Suppressor macrophage treated with lipopolysaccharide for 4 hours (primary cell): ENCODE measurements at regions not wholly inside any gene's neighbourhood (a gene's known extent, or its start where the extent isn't known, plus 50 kb on each side); places are given as distances from the start of the nearest gene placed in this dataset.
"Not testable (repeated sequence)": the region's sequence is repeated elsewhere in the genome, so short reads cannot be mapped to it uniquely, and the experiment has no call there.

Source experiments
- DNase-seq: peaks from one replicate; pipeline ENCODE4 v3.0.0-alpha.2; 2020

DNA sequence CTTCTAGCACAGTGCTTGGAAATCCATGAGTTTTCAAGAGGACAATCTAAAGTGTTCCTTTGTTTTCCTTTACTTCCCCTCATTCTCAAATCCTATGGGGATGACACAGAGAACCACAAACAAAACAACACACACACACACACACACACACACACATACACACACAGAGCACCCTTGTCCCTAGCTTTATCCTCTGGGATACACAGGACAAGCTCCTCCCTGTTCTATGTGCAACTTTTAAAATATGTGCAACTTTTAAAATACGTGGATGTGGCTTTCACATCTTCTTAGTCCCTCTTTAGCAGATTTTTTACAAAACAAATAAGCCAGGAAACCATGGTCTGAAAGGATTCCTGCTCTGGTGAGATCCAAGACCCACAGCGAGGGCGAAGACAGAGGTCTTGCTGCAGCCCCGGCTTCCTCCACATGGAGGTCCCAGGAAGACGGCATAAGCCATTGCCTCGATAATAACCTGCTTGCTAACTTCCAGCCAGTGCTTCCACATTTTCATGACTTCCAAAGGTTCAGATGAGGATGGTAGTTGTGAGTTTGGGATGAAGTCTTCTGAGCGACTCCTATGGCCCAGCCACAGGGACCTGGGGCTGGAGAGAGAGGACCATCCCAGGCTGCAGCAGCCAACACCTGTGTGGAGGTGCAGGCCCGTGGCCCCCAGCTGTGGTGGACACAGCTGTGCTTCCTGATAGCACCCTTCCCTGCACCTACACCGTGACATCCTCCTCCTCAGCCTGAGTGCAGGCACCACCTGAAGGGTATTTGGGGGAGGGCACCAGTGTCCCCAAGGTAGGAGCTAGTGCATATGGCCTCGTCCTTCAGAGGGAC lies 62.8 kb upstream of the CD93 start:
- DNase-seq: no peak

DNA sequence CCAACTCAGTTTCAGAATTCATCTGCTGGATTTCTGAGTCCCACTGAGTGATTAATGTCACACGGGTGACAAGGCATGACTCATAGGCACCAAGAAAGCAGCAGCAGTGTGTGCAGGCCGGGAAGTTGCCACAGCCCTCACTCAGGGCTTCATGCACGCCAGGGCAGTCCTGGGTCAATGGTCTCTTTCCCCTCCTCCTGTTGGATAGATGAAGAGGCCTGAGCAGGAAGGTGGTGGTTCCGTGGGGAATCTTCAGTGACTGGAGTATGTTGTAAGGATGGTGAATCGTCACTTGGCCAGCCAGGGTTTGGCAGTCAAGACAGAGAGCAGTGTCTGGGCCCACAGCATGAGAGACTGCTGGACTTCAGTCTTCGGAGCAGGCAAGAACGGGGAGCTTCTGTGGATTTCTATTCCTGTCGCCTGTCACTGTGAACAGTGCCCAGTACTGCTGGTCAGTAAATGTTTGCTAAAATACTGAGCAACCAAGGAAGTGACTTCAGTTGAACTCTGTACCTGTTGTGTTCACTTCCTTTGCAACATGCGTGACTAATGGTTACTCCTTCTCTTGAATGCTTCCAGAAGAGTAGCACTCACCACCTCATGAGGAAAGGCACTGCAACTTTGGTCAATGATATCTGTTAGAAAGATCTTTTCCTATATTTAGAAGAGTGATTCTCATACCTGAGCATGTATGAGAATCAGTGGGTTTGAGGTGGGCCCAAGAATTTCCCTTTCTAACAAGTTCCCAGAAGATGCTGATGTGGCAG lies 62.0 kb upstream of the CD93 start:
- DNase-seq: peak; percentile 97

DNA sequence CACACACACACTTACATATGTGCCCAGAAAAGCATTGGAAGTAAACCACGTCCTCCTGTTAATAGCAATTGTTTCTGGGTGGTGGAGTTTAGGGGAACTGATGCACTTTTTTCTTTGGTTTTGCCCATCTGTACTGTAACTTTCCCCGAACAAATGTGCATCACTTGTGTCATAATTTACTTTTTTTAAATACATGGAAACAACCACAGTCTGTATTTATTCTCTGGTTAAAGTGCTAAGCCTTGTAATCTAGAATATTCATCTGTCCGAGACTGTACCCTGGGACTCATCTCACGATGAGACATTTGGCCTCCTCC lies 61.5 kb upstream of the CD93 start:
- DNase-seq: no peak

DNA sequence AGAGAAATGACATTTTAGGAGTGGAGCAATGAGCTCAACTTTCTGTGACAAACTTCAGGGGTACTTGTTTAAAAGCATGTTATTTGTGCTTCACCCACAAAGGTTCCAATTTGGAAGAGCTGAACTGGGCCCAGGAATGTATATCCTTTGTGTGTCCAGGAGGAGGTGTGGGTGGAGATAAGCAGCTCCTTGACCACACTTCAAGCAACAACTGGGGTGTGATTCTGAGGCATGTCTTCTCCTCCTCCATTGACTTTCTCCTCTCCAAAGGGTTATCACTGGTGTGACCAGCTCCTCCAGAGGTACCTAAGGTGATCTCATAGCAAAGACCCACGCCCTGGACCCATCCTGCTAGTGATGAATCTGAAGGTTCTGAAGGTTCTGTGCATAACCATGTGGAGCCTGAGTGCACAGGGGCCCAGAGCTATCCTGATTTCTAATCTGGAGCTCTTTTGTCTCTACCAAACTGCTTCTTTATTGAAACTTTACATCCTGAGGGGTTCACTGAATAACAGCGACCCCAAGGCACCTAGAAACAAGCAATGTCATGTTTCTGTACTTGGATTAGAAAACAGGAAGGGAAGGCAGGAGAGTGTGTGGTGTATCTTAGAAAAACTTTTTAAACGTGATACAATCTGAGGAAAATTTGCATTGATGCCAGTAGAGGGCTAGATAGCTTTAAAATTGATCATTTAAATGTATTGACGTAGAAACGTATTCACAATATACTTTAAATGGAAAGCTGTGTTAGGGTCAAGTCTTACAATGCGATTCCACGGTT lies 60.9 kb upstream of the CD93 start:
- no peak for DNase-seq

DNA sequence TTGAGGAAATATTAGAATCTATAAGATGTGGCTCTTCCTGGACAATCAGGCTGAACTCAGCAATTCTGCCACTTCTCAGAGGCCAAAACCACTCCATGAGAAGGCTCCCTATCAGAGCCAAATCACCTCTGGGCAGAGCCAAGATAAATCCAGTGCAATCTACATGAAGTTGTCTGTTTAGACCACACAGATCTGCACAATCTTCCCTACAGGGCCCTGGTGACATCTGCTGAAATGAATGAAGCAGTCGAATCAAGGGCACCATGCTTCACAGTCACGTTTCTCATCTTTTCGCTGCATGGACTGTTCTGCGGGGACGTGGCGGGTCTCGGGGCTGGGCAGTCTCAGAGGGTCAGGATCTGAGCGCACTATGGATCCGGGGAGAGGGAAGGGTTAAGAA lies 60.1 kb upstream of the CD93 start:
- no peak for DNase-seq

DNA sequence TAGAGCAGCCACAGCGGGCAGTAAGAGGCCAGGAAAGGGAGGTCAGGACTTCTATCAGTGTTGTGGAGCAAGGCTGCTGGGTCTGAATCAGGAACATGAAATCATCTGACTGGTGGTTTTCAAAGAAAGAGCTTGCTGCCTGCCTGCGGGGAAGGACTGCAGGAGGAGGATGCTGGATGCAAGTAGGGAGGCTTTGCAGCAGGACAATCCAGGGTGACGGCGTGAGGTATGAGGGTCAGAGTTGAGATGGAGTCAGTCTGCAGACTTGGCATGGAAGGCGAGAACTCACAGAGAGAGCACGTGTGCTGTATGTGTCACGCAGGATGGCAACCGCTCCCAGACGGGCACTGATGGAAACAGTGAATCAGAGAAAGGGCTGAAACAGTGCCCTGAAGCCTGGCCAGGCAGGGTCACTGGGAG lies 59.2 kb upstream of the CD93 start:
- DNase-seq: peak; percentile 86

DNA sequence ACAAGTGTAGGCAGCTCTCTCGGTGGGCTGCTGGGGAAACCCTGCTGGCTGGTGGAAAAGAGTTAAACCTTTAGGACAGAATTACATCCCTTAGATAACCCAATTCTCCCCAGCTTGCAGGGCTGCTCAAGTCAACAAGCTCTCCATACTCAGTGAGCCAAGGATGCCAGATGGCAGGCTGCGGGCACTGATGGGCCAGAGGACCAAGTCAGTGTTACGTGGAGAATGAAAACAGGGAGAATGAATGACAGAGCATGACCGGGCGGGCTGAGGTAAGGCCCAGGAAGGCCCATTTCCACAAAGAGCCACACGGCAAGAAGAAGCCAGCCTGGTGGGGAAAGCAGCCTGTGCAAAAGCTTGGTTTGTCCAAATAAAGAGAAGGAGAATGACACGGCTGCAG lies 58.7 kb upstream of the CD93 start:
- no peak for DNase-seq

DNA sequence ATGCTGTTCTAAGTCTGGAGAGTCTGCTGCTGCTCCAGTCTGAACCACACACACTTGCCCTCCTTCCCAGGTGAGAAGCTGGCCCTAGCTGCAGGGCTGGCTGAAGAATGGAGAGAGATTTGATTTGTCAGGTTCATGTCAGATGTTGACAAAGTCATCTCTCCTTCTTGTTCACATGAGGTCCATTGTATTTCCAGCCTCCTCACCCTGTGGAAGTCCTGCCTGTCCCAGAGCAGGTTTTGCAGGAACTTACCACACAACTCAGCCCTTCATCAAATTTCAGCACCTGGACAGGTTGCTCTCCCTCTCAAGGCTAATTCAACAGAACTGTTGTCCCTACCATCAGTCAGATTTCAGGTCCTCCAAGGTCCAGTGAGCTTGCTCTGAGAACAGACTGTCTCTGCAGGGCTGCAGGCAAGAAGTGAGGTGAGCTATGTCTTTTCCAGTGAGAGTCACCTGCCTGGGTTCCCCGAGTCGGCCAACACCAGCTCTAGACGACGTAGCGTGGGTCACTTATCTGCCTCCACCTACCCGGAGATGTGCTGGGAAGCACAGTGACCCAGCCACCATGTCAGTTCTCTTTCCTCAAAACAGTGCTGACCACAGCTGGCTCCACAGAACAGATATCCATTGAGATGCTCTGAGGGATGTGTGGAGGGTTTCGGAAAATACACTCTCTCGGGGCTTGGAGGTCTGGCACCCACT lies 58.0 kb upstream of the CD93 start:
- no peak for DNase-seq

DNA sequence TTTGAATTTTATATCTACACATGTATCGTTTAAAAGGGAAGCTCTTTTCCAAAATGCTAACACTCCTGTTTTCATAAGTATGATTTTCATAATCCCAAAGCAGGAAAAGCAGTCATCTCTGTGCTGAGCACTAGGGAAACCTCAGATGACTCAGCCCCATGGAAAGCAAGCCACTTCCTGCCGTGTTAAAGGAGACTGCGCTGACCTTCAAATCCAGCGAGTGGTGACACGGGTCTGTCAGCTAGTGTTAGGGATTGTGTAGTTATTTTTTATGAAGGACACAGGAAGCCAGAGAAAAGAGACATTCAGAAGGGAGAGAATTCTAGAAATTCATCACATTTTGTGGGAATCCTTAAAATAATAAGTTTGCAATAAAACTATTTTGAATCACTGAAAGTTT lies 57.0 kb upstream of the CD93 start:
- peak; percentile 94 for DNase-seq

DNA sequence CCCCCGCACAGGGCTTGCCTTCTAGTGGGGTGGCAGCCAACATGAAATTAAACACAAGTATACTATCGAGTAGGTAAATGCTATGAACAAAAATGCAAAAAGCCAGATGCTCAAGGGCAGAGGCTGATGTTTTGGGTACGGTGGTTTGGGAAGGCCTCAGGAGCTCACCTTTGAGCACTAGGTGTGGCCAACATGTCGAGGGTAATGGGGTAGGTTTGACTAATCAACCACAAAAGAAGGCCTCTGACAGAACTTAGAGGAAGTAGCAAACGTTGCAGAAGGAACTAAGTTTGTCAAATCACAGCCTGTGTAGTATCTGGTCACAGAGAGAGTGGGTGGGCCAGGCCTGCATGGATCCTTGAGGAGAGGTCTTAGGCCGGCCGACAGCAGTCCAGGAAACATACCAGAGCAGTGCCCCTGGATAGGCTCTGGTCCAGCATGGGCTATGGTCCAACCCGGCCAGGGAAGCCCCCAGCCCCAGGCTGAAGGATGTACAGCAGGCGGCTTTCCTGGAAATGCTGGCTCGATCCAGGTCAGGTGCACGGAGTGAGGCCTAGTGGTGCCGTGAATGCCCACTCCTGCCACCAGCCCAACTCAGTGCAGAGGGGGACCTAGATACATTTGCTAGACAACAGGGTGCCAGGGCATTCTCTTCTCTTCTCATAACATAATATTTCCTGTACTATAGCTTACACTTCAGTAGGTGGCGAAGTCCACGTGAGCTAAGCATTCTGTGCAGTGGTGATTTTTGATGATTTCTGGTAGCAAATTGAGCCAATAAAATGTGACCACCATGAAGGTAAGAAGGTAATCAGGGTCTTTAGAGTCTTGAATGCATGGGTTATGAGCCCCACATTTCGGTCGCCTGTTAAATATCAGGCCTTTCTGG lies 56.3 kb upstream of the CD93 start:
- peak; percentile 79 for DNase-seq

DNA sequence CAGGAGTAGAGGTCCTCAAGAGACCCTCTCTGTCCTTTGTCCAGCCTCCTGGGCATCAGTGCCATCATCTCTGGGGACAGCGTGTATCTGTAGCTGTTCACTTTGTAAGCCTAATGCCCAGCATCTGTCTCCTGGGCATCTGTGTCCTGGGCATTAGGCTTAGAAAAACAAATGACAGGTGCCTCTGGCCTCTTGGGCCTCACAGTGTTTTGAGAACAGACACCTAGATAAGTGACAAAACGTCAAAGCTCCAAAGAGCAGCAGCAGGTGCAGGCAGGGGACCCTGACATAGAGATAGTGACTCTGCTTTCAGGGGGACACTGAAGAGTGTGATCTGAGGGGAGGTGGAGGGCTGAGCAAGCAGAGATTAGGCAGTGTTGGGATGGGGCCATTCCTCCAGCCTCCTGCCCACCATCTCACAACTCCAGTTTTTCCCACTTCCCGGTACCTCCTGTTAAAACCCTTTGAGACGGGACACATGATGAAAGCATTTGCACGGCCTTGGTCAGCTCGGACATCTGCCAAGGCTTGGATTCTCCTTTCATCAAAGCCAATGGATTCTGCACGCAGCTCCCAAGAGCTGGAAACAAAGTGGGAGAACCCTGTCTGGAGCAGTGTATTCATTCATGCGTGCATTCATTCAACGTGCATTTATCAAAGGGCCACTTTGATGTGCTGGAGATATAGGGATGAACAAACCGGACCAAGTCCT lies 55.5 kb upstream of the CD93 start:
- no peak for DNase-seq

DNA sequence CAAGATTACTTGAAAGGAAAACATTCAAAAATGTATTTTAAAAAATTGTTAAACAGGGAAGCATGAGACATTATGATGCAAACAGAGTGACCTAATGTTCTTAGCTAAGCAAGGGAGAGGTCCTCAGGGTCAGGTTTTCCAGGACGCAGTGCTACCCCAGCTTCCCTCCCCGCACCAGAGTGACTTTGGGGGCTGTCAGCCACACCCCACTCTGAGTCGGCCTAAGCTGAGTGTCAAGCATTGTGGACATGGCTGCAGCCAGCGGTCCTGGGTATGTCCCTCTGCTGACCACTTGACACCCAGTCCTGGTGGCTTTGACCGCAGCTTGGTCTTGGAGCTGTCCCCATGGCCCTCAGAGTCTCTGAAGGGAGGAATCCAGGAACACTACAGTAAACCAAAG lies 54.9 kb upstream of the CD93 start:
- DNase-seq: peak; percentile 75

DNA sequence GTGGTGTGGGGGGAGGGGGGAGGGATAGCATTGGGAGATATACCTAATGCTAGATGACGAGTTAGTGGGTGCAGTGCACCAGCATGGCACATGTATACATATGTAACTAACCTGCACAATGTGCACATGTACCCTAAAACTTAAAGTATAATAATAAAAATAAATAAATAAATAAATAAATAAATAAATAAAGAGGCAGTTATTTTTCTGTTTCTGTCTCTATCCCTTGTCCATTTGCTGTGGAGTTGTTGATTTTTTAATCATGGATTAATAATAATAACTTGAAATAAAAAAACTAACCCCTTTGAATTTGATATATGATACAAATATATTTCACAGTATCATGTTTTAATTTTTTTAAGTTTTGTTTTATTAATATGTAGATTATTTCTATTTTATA lies 53.9 kb upstream of the CD93 start:
- DNase-seq: not testable (repeated sequence)

DNA sequence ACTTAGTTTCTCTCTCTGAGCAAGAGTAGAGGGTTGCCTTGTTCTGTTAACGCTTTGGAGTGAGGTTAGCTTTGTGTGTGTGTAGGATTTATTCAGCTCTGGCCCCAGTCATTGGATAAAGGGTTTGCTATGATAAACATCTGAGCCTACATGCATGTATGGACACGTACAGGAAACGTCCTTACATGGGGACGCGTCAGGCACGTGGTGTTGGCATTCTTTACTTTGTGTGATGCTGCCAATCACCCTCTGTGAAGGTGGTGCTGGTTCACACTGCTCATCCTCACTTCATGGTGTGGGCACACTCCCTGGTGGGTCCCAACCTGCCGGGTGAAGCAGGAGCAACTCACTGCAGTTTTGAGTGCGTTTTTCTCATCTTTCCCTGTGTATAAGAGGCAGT lies 53.4 kb upstream of the CD93 start:
- DNase-seq: no peak

DNA sequence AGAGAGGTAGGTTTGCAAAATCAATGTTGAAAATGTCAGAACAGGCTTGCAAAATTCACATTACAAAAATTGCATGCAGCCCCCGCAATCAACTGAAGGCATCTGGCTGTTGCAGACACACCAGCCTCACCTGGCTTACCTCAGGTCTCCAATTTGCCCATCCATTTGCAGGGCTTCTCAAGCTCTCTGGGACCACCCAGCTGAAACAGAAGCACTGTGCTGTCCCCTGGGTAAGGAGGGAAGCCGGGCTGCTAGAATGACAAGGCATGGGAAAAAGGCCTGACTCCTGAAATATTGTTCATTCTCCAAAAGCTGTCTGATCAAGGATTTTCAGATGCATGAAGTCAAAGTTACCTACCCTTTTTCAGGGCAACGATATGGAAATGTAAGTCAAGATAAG lies 52.6 kb upstream of the CD93 start:
- no peak for DNase-seq

DNA sequence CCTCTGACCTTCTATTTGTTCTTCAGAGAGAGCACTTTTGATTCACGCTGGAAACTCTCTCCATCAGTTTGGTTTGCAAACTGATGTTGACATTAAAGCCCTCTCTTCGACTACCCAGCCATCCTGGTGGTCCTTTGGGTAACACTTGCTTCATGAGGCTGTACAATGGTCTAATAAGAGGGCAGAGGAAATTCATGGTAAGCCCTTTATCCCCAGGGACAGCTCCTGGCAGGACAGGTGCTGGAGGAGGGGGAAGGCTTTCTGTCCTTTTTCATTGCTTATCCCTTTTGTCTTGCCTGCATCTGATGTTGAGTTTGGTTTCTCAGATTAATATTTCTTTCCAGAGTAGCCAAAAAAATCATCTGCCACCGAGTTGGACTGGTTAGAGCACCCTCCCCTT lies 52.1 kb upstream of the CD93 start:
- no peak for DNase-seq

DNA sequence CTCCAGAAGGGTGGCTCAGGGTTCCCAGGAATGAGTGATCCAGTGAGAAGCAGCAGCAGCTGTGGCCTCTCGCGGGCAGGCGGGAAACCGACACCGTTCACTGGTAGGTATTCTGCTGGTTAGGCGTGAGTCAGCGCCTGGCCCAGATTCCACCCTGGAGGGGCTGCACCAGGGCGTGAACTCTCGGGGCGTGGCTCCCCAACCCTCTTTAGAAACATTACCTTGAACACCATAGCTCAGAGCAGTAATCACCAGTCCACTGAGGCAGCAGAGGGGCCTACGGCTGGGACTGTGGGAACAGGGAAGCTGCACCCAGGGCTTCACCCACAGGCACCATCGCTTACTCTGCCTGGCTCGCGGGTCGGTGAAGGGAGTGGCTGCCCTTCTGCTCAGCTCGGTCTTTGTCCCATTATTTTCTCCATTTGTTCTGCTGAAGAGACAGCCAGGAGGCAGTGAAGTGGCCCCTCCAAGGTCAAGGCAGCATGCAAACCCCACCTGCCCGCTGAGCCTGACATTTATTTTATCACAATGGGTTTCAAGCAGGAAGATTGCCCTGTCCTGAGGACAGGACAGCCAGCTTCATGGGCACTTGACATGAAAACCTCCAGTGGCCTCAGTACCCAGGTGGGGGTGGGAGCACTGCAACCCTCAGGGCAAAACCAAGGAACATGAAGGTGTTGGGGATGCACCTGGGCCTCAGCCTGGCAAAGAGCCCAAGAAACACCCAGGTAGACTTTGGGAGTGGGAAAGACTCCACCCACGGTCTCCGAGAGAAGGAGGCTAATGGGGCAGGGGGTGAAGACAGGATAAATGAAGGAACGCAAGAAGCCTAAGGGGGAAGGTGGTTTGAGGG lies 51.0 kb upstream of the CD93 start:
- DNase-seq: no peak

DNA sequence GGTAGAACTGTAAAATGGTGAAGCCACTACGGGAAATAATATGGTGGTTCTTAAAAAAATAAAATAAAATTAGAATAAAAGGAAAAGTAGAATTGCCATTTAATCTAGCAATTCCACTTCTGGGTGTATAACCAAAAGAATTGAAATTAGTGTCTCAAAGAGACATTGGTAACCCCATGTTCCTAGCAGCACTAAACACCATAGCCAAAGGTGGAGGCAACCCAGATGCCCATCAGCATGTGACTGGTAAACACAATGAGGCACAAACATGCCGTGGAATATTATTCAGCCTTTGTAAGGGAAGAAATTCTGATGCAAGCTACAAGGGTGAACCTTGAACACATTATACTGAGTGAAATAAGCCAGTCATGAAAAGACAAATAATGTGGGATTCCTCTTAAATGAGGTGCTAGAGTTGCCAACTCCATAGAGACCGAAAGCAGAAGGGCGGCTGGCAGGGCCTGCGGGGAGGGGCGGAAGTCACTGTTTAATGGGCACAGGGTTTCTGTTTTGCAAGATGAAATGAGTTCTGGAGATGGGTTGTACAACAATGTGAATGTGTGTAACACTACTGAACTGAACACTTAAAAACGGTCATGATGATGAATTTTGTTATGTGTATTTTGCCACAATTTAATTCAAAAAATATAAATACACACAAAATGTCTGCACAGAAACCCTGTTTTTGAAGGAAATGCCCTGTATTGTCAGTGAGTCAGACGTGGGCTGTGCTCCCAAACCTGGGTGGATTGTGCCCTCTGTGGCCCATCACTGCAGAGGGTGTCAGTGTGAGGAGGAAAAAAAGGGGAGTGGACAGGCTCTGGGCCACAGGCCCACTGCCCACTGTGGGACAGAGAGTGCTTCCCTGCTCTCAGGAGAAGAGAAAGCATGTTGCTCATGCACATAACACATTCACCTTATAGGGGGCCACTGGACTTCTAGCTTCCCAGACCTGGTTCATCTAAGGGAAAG lies 49.6 kb upstream of the CD93 start:
- DNase-seq: peak; percentile 86
